GM23338 (cell line): ENCODE measurements at regions not wholly inside any gene's neighbourhood (a gene's known extent, or its start where the extent isn't known, plus 50 kb on each side); places are given as distances from the start of the nearest gene placed in this dataset.

ENCODE experiments used
- ATAC-seq: fragments of 200-7000 bp; cut with Tn5 transposase; 3 replicates; pipeline ENCODE4 v1.9.1; 2020
- DNase-seq: peaks from one replicate; pipeline ENCODE4 v3.0.0-alpha.2; 2015; ENCODE audit warnings: low spot score
- H2AFZ ChIP-seq: fragments of 200-600 bp; sonication (generic); 2 replicates; pipeline ENCODE4 v1.8.0; 2016; ENCODE audit warnings: antibody characterized with exemption, mild to moderate bottlenecking, moderate library complexity
- H3F3A ChIP-seq: fragments of 200-600 bp; sonication (generic); replicated peaks from 2 replicates; pipeline ENCODE4 v1.8.0; 2017; ENCODE audit warnings: antibody characterized with exemption, mixed run types, low read depth
- H3K27ac ChIP-seq: fragments of 200-600 bp; sonication (generic); 2 replicates; pipeline ENCODE4 v1.6.1; 2016; ENCODE audit warnings: low read depth
- H3K27me3 ChIP-seq: fragments of 200-600 bp; sonication (generic); 2 replicates; pipeline ENCODE4 v1.8.0; 2016; ENCODE audit warnings: mild to moderate bottlenecking, mixed run types, moderate library complexity; ENCODE audit not compliant: insufficient read depth
- H3K36me3 ChIP-seq: fragments of 200-600 bp; sonication (generic); 2 replicates; pipeline ENCODE4 v1.8.0; 2016; ENCODE audit warnings: mild to moderate bottlenecking; ENCODE audit not compliant: insufficient read depth
- H3K4me1 ChIP-seq: fragments of 200-600 bp; sonication (generic); 2 replicates; pipeline ENCODE4 v1.8.0; 2016; ENCODE audit warnings: mild to moderate bottlenecking, moderate library complexity; ENCODE audit not compliant: insufficient read depth
- H3K4me2 ChIP-seq: fragments of 200-600 bp; sonication (generic); 2 replicates; pipeline ENCODE4 v1.7.1; 2017; ENCODE audit warnings: mixed run types
- H3K4me3 ChIP-seq: fragments of 200-600 bp; sonication (generic); 2 replicates; pipeline ENCODE4 v1.6.1; 2016; ENCODE audit warnings: mixed run types
- H3K79me2 ChIP-seq: fragments of 200-600 bp; sonication (generic); replicated peaks from 2 replicates; pipeline ENCODE4 v1.8.0; 2017; ENCODE audit warnings: mild to moderate bottlenecking; ENCODE audit not compliant: insufficient read depth
- H3K9me2 ChIP-seq: fragments of 200-600 bp; sonication (generic); 2 replicates; pipeline ENCODE4 v1.8.0; 2017; ENCODE audit not compliant: insufficient read depth
- H4K20me1 ChIP-seq: fragments of 200-600 bp; sonication (generic); replicated peaks from 2 replicates; pipeline ENCODE4 v1.8.0; 2017; ENCODE audit warnings: mild to moderate bottlenecking; ENCODE audit not compliant: insufficient read depth
- H3K27ac Mint-ChIP-seq: 2 replicates; pipeline ENCODE4 v1.8.0; 2020; ENCODE audit warnings: inconsistent platforms, mild to moderate bottlenecking, moderate library complexity, mixed read lengths
- H3K27me3 Mint-ChIP-seq: 3 replicates; pipeline ENCODE4 v1.8.0; 2022; ENCODE audit warnings: low read depth, mild to moderate bottlenecking, moderate library complexity, mixed read lengths, inconsistent platforms; ENCODE audit not compliant: insufficient read depth, poor library complexity
- H3K36me3 Mint-ChIP-seq: 3 replicates; pipeline ENCODE4 v1.8.0; 2021; ENCODE audit warnings: low read depth, mild to moderate bottlenecking, inconsistent platforms, moderate library complexity, mixed read lengths
- H3K4me1 Mint-ChIP-seq: 3 replicates; pipeline ENCODE4 v1.8.0; 2020; ENCODE audit warnings: mild to moderate bottlenecking, inconsistent platforms, mixed read lengths
- H3K4me3 Mint-ChIP-seq: 3 replicates; pipeline ENCODE4 v1.8.0; 2021; ENCODE audit warnings: moderate library complexity, mild to moderate bottlenecking, inconsistent platforms, mixed read lengths
- H3K9me3 Mint-ChIP-seq: 3 replicates; pipeline ENCODE4 v1.8.0; 2020; ENCODE audit warnings: moderate library complexity, mild to moderate bottlenecking, inconsistent platforms, mixed read lengths
- CREB1 ChIP-seq: fragments of 250-450 bp; sonication (Bioruptor Pico); IDR thresholded peaks from 2 replicates; pipeline ENCODE4 v1.5.0; 2020; ENCODE audit warnings: low read depth, mild to moderate bottlenecking, moderate library complexity
- EZH2 ChIP-seq: fragments of 200-600 bp; sonication (generic); IDR thresholded peaks from one replicate; pipeline ENCODE4 v1.8.0; 2017; ENCODE audit warnings: antibody characterized with exemption, mild to moderate bottlenecking, low read depth; ENCODE audit not compliant: unreplicated experiment
- JUNB ChIP-seq: IDR thresholded peaks from one replicate; pipeline ENCODE4 v1.6.1; 2016; ENCODE audit warnings: antibody characterized with exemption; ENCODE audit not compliant: unreplicated experiment
- REST ChIP-seq: IDR thresholded peaks from one replicate; pipeline ENCODE4 v1.6.1; 2018; ENCODE audit warnings: antibody characterized with exemption; ENCODE audit not compliant: unreplicated experiment
- TF ChIP-seq, protein P1 (sequence below): fragments of 250-450 bp; sonication (Bioruptor Pico); IDR thresholded peaks from 2 replicates; pipeline ENCODE4 v1.5.0; 2020; ENCODE audit warnings: mild to moderate bottlenecking, moderate library complexity
- TF ChIP-seq, protein P2 (sequence below): IDR thresholded peaks from 2 replicates; pipeline ENCODE4 v1.6.1; 2016; ENCODE audit warnings: antibody characterized with exemption
- TF ChIP-seq, protein P3 (sequence below), 2 experiments: fragments of 200-600 bp in 1 of 2; sonication (generic) in 1 of 2; conservative IDR thresholded peaks; 2 replicates each; pipeline versions ENCODE4 v1.5.1 to v1.6.1; 2016 to 2017; ENCODE audit warnings: antibody characterized with exemption in 2 of 2, low read depth in 2 of 2, mild to moderate bottlenecking in 2 of 2, moderate library complexity in 1 of 2

DNA sequence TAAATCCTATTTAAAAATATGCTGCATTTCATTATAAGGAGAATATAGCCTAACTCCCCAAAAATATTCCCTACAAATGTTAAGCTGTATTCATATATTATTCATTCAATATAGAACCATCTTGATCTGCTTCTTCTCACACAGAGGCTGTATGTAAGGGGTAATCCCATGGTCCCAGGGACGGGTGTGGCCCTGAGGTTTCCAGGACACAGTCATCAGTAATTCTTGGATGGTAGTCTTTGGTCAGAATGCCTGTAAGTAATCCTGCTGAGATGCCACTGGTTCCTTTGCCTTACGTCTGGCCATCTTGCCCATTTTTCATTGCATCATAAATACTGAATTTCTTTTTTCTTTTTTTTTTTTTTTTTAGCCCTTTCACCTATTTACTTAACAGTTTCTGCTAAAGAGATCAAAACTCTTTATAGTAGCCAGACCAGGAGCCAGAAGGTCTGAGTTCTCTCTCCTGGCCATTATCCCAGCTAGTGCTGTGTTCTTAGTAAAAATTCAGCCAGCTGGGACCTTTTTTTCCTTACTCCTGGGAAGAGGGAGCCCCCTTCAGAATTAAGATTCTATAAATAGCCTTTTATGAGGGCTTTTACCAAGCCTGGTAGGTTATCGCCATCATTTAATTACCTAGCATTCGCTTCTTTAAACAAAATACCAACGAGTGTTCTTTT, 134.9 kb downstream of the SOX11 start (continued):
- no peak for TF ChIP-seq REST
- TF ChIP-seq EZH2 = no peak

DNA sequence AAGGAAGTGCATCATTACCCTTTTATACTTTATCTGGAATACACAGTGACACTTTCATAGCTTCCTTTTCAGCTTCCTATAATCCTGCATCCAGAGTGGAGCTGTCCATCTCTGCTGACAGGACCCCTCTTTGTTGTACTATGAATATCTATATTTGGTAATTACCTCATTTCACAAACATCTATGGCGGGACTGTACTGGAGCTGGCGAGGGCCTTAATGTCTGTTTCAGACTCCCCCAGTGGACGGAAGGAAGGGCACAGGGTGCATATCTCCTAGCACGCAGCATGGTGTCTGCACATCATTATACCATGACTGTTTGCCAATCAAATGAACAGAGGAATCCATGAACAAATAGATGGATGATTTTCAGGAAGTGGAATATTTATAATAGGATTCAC, 142.3 kb downstream of the SOX11 start:
- Mint-ChIP-seq H3K4me3 (no peak overlapping the region), H3K4me1 (no peaks in the 10 kb centered on the region), H3K9me3 (no peaks in the 10 kb centered on the region), H3K36me3 (no peaks in the 10 kb centered on the region), H3K27me3 (peaks cover under 1% of the 10 kb centered on the region), H3K27ac (no peak overlapping the region)
- no peak for DNase-seq
- Histone ChIP-seq H3K36me3 (no peaks in the 10 kb centered on the region), H3K4me1 (no peaks in the 10 kb centered on the region), H3K4me2 (no peak overlapping the region), H3K27ac (no peak overlapping the region), H3K9me2 (no peaks in the 10 kb centered on the region), H3K4me3 (no peak overlapping the region), H2AFZ (no peak overlapping the region), H3F3A (no peaks in the 10 kb centered on the region), H3K27me3 (no peaks in the 10 kb centered on the region), H3K79me2 (no peaks in the 10 kb centered on the region), H4K20me1 (no peaks in the 10 kb centered on the region)
- no peak for ATAC-seq
- TF ChIP-seq CREB1 (CRISPR knock-in tag) = no peak
- TF ChIP-seq, protein P1, sequence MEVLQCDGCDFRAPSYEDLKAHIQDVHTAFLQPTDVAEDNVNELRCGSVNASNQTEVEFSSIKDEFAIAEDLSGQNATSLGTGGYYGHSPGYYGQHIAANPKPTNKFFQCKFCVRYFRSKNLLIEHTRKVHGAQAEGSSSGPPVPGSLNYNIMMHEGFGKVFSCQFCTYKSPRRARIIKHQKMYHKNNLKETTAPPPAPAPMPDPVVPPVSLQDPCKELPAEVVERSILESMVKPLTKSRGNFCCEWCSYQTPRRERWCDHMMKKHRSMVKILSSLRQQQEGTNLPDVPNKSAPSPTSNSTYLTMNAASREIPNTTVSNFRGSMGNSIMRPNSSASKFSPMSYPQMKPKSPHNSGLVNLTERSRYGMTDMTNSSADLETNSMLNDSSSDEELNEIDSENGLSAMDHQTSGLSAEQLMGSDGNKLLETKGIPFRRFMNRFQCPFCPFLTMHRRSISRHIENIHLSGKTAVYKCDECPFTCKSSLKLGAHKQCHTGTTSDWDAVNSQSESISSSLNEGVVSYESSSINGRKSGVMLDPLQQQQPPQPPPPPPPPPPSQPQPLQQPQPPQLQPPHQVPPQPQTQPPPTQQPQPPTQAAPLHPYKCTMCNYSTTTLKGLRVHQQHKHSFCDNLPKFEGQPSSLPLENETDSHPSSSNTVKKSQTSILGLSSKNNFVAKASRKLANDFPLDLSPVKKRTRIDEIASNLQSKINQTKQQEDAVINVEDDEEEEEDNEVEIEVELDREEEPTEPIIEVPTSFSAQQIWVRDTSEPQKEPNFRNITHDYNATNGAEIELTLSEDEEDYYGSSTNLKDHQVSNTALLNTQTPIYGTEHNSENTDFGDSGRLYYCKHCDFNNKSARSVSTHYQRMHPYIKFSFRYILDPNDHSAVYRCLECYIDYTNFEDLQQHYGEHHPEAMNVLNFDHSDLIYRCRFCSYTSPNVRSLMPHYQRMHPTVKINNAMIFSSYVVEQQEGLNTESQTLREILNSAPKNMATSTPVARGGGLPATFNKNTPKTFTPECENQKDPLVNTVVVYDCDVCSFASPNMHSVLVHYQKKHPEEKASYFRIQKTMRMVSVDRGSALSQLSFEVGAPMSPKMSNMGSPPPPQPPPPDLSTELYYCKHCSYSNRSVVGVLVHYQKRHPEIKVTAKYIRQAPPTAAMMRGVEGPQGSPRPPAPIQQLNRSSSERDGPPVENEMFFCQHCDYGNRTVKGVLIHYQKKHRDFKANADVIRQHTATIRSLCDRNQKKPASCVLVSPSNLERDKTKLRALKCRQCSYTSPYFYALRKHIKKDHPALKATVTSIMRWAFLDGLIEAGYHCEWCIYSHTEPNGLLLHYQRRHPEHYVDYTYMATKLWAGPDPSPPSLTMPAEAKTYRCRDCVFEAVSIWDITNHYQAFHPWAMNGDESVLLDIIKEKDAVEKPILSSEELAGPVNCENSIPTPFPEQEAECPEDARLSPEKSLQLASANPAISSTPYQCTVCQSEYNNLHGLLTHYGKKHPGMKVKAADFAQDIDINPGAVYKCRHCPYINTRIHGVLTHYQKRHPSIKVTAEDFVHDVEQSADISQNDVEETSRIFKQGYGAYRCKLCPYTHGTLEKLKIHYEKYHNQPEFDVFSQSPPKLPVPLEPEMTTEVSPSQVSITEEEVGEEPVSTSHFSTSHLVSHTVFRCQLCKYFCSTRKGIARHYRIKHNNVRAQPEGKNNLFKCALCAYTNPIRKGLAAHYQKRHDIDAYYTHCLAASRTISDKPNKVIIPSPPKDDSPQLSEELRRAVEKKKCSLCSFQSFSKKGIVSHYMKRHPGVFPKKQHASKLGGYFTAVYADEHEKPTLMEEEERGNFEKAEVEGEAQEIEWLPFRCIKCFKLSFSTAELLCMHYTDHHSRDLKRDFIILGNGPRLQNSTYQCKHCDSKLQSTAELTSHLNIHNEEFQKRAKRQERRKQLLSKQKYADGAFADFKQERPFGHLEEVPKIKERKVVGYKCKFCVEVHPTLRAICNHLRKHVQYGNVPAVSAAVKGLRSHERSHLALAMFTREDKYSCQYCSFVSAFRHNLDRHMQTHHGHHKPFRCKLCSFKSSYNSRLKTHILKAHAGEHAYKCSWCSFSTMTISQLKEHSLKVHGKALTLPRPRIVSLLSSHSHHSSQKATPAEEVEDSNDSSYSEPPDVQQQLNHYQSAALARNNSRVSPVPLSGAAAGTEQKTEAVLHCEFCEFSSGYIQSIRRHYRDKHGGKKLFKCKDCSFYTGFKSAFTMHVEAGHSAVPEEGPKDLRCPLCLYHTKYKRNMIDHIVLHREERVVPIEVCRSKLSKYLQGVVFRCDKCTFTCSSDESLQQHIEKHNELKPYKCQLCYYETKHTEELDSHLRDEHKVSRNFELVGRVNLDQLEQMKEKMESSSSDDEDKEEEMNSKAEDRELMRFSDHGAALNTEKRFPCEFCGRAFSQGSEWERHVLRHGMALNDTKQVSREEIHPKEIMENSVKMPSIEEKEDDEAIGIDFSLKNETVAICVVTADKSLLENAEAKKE (CRISPR knock-in tag) = no peak
- TF ChIP-seq JUNB = no peak
- no peak for TF ChIP-seq REST
- TF ChIP-seq, protein P2, sequence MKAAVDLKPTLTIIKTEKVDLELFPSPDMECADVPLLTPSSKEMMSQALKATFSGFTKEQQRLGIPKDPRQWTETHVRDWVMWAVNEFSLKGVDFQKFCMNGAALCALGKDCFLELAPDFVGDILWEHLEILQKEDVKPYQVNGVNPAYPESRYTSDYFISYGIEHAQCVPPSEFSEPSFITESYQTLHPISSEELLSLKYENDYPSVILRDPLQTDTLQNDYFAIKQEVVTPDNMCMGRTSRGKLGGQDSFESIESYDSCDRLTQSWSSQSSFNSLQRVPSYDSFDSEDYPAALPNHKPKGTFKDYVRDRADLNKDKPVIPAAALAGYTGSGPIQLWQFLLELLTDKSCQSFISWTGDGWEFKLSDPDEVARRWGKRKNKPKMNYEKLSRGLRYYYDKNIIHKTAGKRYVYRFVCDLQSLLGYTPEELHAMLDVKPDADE = no peak
- TF ChIP-seq, protein P3, sequence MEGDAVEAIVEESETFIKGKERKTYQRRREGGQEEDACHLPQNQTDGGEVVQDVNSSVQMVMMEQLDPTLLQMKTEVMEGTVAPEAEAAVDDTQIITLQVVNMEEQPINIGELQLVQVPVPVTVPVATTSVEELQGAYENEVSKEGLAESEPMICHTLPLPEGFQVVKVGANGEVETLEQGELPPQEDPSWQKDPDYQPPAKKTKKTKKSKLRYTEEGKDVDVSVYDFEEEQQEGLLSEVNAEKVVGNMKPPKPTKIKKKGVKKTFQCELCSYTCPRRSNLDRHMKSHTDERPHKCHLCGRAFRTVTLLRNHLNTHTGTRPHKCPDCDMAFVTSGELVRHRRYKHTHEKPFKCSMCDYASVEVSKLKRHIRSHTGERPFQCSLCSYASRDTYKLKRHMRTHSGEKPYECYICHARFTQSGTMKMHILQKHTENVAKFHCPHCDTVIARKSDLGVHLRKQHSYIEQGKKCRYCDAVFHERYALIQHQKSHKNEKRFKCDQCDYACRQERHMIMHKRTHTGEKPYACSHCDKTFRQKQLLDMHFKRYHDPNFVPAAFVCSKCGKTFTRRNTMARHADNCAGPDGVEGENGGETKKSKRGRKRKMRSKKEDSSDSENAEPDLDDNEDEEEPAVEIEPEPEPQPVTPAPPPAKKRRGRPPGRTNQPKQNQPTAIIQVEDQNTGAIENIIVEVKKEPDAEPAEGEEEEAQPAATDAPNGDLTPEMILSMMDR (conservative IDR thresholded peaks at IDR 0.05; ENCODE audit: low read depth in 2 of 2) = no peak
